ENCODE measurements at regions not wholly inside any gene's neighbourhood (a gene's known extent, or its start where the extent isn't known, plus 50 kb on each side); places are given as distances from the start of the nearest gene placed in this dataset.

DNA sequence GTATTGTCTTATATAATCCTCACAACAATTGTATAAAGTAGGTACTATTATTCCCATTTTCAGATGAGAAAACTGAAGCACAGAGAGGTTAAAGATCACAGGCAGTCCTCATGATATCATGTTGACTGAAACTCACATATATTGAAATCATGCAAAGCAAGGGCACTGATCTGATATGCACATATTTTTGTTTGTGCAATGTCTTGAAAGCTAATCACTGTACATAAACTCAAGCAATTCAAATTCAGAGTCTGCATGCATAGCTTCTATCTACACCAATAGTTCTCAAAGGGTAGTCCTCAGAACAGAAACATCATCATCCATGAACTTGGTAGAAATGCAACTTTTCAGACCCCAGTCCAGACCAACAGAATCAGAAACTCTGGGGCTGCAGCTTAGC lies 119.2 kb upstream of the STT3B start:
- TF ChIP-seq, protein P1, sequence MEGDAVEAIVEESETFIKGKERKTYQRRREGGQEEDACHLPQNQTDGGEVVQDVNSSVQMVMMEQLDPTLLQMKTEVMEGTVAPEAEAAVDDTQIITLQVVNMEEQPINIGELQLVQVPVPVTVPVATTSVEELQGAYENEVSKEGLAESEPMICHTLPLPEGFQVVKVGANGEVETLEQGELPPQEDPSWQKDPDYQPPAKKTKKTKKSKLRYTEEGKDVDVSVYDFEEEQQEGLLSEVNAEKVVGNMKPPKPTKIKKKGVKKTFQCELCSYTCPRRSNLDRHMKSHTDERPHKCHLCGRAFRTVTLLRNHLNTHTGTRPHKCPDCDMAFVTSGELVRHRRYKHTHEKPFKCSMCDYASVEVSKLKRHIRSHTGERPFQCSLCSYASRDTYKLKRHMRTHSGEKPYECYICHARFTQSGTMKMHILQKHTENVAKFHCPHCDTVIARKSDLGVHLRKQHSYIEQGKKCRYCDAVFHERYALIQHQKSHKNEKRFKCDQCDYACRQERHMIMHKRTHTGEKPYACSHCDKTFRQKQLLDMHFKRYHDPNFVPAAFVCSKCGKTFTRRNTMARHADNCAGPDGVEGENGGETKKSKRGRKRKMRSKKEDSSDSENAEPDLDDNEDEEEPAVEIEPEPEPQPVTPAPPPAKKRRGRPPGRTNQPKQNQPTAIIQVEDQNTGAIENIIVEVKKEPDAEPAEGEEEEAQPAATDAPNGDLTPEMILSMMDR (IDR thresholded peaks at IDR 0.05) = no peak
- TF ChIP-seq EP300 (IDR thresholded peaks at IDR 0.05) (no peak), POLR2A (IDR thresholded peaks at IDR 0.05) (no peak), POLR2AphosphoS5 (IDR thresholded peaks at IDR 0.05) (no peak)

Measured in stomach (tissue), 4 donors.